HG03045 (cell line): ENCODE measurements at regions not wholly inside any gene's neighbourhood (a gene's known extent, or its start where the extent isn't known, plus 50 kb on each side); places are given as distances from the start of the nearest gene placed in this dataset.

Experiments
- ATAC-seq: cut with Tn5 transposase; IDR thresholded peaks from one replicate; pipeline ENCODE4 v1.9.1; 2021; ENCODE audit warnings: mild to moderate bottlenecking, moderate library complexity; ENCODE audit not compliant: unreplicated experiment

- no peak for ATAC-seq
Observed at GRCh38 chr20:41952166-41952565, 334.0 kb upstream of the CHD6 start.

GRCh38 chr20:41951615-41952014, 333.4 kb upstream of the CHD6 start:
- no peak for ATAC-seq

- ATAC-seq: no peak
Observed at GRCh38 chr20:41939659-41940058, 321.5 kb upstream of the CHD6 start.

GRCh38 chr20:41938353-41938752, 320.2 kb upstream of the CHD6 start:
- no peak for ATAC-seq

GRCh38 chr20:41935259-41935791, 317.1 kb upstream of the CHD6 start:
- ATAC-seq: no peak

- no peak for ATAC-seq
Observed at GRCh38 chr20:41932431-41932830, 314.3 kb upstream of the CHD6 start.

GRCh38 chr20:41927655-41928054, 309.5 kb upstream of the CHD6 start:
- ATAC-seq: no peak

GRCh38 chr20:41927189-41927588, 309.0 kb upstream of the CHD6 start:
- no peak for ATAC-seq

- no peak for ATAC-seq
Observed at GRCh38 chr20:41925476-41925875, 307.3 kb upstream of the CHD6 start.

GRCh38 chr20:41923624-41924023, 305.4 kb upstream of the CHD6 start:
- ATAC-seq: no peak

- no peak for ATAC-seq
Observed at GRCh38 chr20:41913146-41913545, 295.0 kb upstream of the CHD6 start.

- ATAC-seq: no peak
Observed at GRCh38 chr20:41910558-41910957, 292.4 kb upstream of the CHD6 start.

- ATAC-seq: no peak
Observed at GRCh38 chr20:41905199-41905598, 287.0 kb upstream of the CHD6 start.

GRCh38 chr20:41903586-41903985, 285.4 kb upstream of the CHD6 start:
- no peak for ATAC-seq

GRCh38 chr20:41902346-41902745, 284.2 kb upstream of the CHD6 start:
- ATAC-seq: no peak

- ATAC-seq: no peak
Observed at GRCh38 chr20:41900201-41900691, 282.1 kb upstream of the CHD6 start.

GRCh38 chr20:41897708-41898107, 279.5 kb upstream of the CHD6 start:
- no peak for ATAC-seq

- no peak for ATAC-seq
Observed at GRCh38 chr20:41895241-41896032, 277.3 kb upstream of the CHD6 start.

- ATAC-seq: no peak
Observed at GRCh38 chr20:41894255-41894963, 276.2 kb upstream of the CHD6 start.

- ATAC-seq: no peak
Observed at GRCh38 chr20:41892031-41892430, 273.9 kb upstream of the CHD6 start.

- ATAC-seq: no peak
Observed at GRCh38 chr20:41889844-41890224, 271.7 kb upstream of the CHD6 start.
